Endothelial cell of umbilical vein (primary cell): ENCODE measurements at regions not wholly inside any gene's neighbourhood (a gene's known extent, or its start where the extent isn't known, plus 50 kb on each side); places are given as distances from the start of the nearest gene placed in this dataset.

ENCODE experiments used
- BruUV-seq: library from RNA; stranded (reverse); fragments of 400-500 nt; replicated peaks from 2 replicates; lab custom pipeline; 2021; lab: Mats Ljungman, UMichigan
- CTCF ChIA-PET: fragments of 300-600, 350-600 bp; sonication (Branson Sonifier 250); formaldehyde crosslinking; loops from one replicate; lab custom pipeline; 2021; ENCODE audit warnings: antibody characterized with exemption, inconsistent platforms; lab: Charles Lee
- POLR2A ChIA-PET: fragments of 300-600, 350-600 bp; sonication (Branson Sonifier 250); formaldehyde crosslinking; loops from one replicate; lab custom pipeline; 2021; ENCODE audit warnings: antibody characterized with exemption, inconsistent platforms; lab: Charles Lee
- DNase-seq: peaks from one replicate; pipeline ENCODE4 v3.0.0-alpha.2; 2011; ENCODE audit warnings: low read depth, low spot score
- FAIRE-seq: peaks from 2 replicates; lab custom pipeline; 2011; peaks lifted over from hg19 to GRCh38; lab: Jason Lieb, UNC
- H2AFZ ChIP-seq: 2 replicates; pipeline ENCODE4 v1.6.0; 2012; ENCODE audit warnings: low read depth, low read length, control low read depth, inconsistent platforms
- H3K27ac ChIP-seq: 2 replicates; pipeline ENCODE4 v1.5.1; 2011; ENCODE audit warnings: low read depth, mild to moderate bottlenecking, control low read depth, low read length, moderate library complexity; ENCODE audit not compliant: insufficient read depth
- H3K27me3 ChIP-seq, 2 experiments: 2 replicates each; pipeline versions ENCODE4 v1.6.0 to v1.6.1; 2011; ENCODE audit warnings: low read length in 2 of 2, mixed read lengths in 1 of 2; ENCODE audit not compliant: control insufficient read depth in 2 of 2, insufficient read depth in 2 of 2
- H3K36me3 ChIP-seq, 2 experiments: 2 replicates in 1 of 2; 3 replicates in 1 of 2; pipeline ENCODE4 v1.5.1; 2011; ENCODE audit warnings: low read length in 2 of 2, mild to moderate bottlenecking in 1 of 2, moderate library complexity in 1 of 2; ENCODE audit not compliant: control insufficient read depth in 2 of 2, insufficient read depth in 2 of 2; ENCODE audit errors: extremely low read depth in 1 of 2
- H3K4me1 ChIP-seq: 3 replicates; pipeline ENCODE4 v1.5.1; 2011; ENCODE audit warnings: mild to moderate bottlenecking, low read length; ENCODE audit not compliant: control insufficient read depth, insufficient read depth; ENCODE audit errors: extremely low read depth
- H3K4me2 ChIP-seq: 2 replicates; pipeline ENCODE4 v1.6.1; 2011; ENCODE audit warnings: low read length, control low read depth, mixed read lengths; ENCODE audit not compliant: insufficient read depth
- H3K4me3 ChIP-seq, 3 experiments: fragments of 200-600 bp in 1 of 3; sonication (generic), shearing (Covaris generic) in 1 of 3; replicated peaks in 1 of 3; 2 replicates each; pipeline ENCODE4 v1.5.1; 2011 to 2016; ENCODE audit warnings: control low read depth in 3 of 3, low read length in 3 of 3, mild to moderate bottlenecking in 2 of 3, inconsistent platforms in 1 of 3, low read depth in 1 of 3, moderate library complexity in 1 of 3; ENCODE audit not compliant: insufficient read depth in 1 of 3
- H3K79me2 ChIP-seq: 2 replicates; pipeline ENCODE4 v1.6.0; 2012; ENCODE audit warnings: low read length, inconsistent platforms; ENCODE audit not compliant: control insufficient read depth, insufficient read depth
- H3K9ac ChIP-seq: replicated peaks from 2 replicates; pipeline ENCODE3; 2011; ENCODE audit warnings: low read length, control low read depth; ENCODE audit not compliant: insufficient read depth; ENCODE audit errors: extremely low read depth
- H3K9me1 ChIP-seq: replicated peaks from 3 replicates; pipeline ENCODE4 v1.6.0; 2011; ENCODE audit warnings: mild to moderate bottlenecking, low read length; ENCODE audit not compliant: control insufficient read depth, insufficient read depth; ENCODE audit errors: extremely low read depth
- H3K9me3 ChIP-seq: replicated peaks from 2 replicates; pipeline ENCODE4 v1.5.1; 2012; ENCODE audit warnings: low read length, inconsistent platforms; ENCODE audit not compliant: control insufficient read depth, insufficient read depth
- H4K20me1 ChIP-seq: replicated peaks from 2 replicates; pipeline ENCODE3; 2011; ENCODE audit warnings: mild to moderate bottlenecking, low read length; ENCODE audit not compliant: control insufficient read depth, insufficient read depth; ENCODE audit errors: extremely low read depth
- CTCF ChIP-seq, 2 donors: IDR thresholded peaks; 1 replicate in 1 of 2; 2 replicates in 1 of 2; pipeline ENCODE4 v1.5.1; 2011; ENCODE audit warnings: low read length in 2 of 2, mild to moderate bottlenecking in 2 of 2, moderate library complexity in 2 of 2, control low read depth in 1 of 2, inconsistent platforms in 1 of 2, low read depth in 1 of 2; ENCODE audit not compliant: insufficient read depth in 1 of 2; ENCODE audit errors: extremely low read depth in 1 of 2
- EZH2 ChIP-seq: IDR thresholded peaks from 2 replicates; pipeline ENCODE4 v1.6.1; 2012; ENCODE audit warnings: borderline replicate concordance, low read depth, mild to moderate bottlenecking, moderate library complexity, low read length, inconsistent platforms; ENCODE audit not compliant: severe bottlenecking
- FOS ChIP-seq: IDR thresholded peaks from 2 replicates; pipeline ENCODE4 v1.6.1; 2011; ENCODE audit warnings: mild to moderate bottlenecking, low read length, moderate library complexity, borderline replicate concordance; ENCODE audit not compliant: insufficient read depth
- GATA2 ChIP-seq: IDR thresholded peaks from 2 replicates; pipeline ENCODE4 v1.7.0; 2011; ENCODE audit warnings: low read depth, mild to moderate bottlenecking, moderate library complexity, mixed read lengths, low read length; ENCODE audit not compliant: insufficient read length, insufficient read depth
- JUN ChIP-seq: IDR thresholded peaks from 2 replicates; pipeline ENCODE4 v1.6.1; 2011; ENCODE audit warnings: borderline replicate concordance, low read depth; ENCODE audit not compliant: insufficient read length, insufficient read depth
- MAX ChIP-seq: IDR thresholded peaks from 2 replicates; pipeline ENCODE4 v1.6.1; 2011; ENCODE audit not compliant: insufficient read depth, insufficient read length
- MYC ChIP-seq: IDR thresholded peaks from one replicate; pipeline ENCODE4 v1.6.1; 2011; ENCODE audit warnings: mild to moderate bottlenecking, low read depth, low read length
- POLR2A ChIP-seq: IDR thresholded peaks from 2 replicates; pipeline ENCODE4 v1.6.1; 2012; ENCODE audit warnings: low read depth, mild to moderate bottlenecking, control low read depth, low read length
- POLR2AphosphoS5 ChIP-seq: IDR thresholded peaks from 2 replicates; pipeline ENCODE4 v1.6.1; 2012; ENCODE audit warnings: low read depth, mild to moderate bottlenecking, control low read depth, low read length, moderate library complexity; ENCODE audit not compliant: insufficient read depth
- dilution Hi-C: fragments of 300-500 bp; cut with MboI; formaldehyde crosslinking; loops from one replicate; pipeline ENCODE4 v1.15.0; 2019; ENCODE audit warnings: low sequenced_read_pairs; ENCODE audit not compliant: extremely low pct_ligation_motif_present
- intact Hi-C: fragments of 100-400 bp; cut with micrococcal nuclease; formaldehyde crosslinking; loops from one replicate; pipeline ENCODE4 v1.10.0; 2022

- no TSS peak for BruUV-seq
- no peak for FAIRE-seq
- Histone ChIP-seq H3K9me3 (peaks cover 12% of the 10 kb centered on the region), H3K4me3 (no peak overlapping the region), H3K9ac (no peak overlapping the region), H3K4me2 (no peak overlapping the region), H3K27ac (no peak overlapping the region), H3K9me1 (no peaks in the 10 kb centered on the region), H3K4me1 (no peaks in the 10 kb centered on the region), H2AFZ (no peak overlapping the region), H4K20me1 (no peaks in the 10 kb centered on the region), H3K79me2 (no peaks in the 10 kb centered on the region), H3K36me3 (no peaks in the 10 kb centered on the region), H3K27me3 (no peaks in the 10 kb centered on the region)
- no peak for TF ChIP-seq MAX
- TF ChIP-seq POLR2A = no peak
- TF ChIP-seq CTCF (IDR thresholded peaks at IDR 0.05; ENCODE audit: extremely low read depth in 1 of 2, insufficient read depth in 1 of 2, low read depth in 1 of 2, low read length in 2 of 2) = no peak
- no peak for TF ChIP-seq FOS
- no peak for TF ChIP-seq GATA2
- TF ChIP-seq EZH2 = no peak
- no peak for TF ChIP-seq POLR2AphosphoS5
- TF ChIP-seq MYC = no peak
- no peak for TF ChIP-seq JUN
- no peak for DNase-seq
- POLR2A ChIA-PET = no interaction called here
- CTCF ChIA-PET = no interaction called here
- dilution Hi-C loops = no loop called here
- intact Hi-C loops = no loop called here
Observed at GRCh38 chr1:2928366-2929325, 92.6 kb upstream of the ACTRT2 start.
